ENCODE measurements at regions not wholly inside any gene's neighbourhood (a gene's known extent, or its start where the extent isn't known, plus 50 kb on each side); places are given as distances from the start of the nearest gene placed in this dataset.

- no peaks in the 10 kb centered on the region for H3K36me3 ChIP-seq (ENCODE audit: insufficient read depth, low read length)
- no peak overlapping the region for H2AFZ ChIP-seq (ENCODE audit: low read length)
- POLR2A ChIA-PET = no interaction called here
- no peak overlapping the region for H3K4me2 ChIP-seq (ENCODE audit: low read length)
- TF ChIP-seq EZH2phosphoT487 (IDR thresholded peaks at IDR 0.05; ENCODE audit: borderline replicate concordance, low read depth, low read length) = no peak
- no peak for TF ChIP-seq CTCF (conservative IDR thresholded peaks at IDR 0.05; ENCODE audit: low read length)
- H3K9me3 ChIP-seq (ENCODE audit: low read length) = no peaks in the 10 kb centered on the region
- no peak overlapping the region for H3K4me3 ChIP-seq (ENCODE audit: low read depth, low read length, poor library complexity, severe bottlenecking)
- no peaks in the 10 kb centered on the region for H4K20me1 ChIP-seq (ENCODE audit: insufficient read depth, low read length)
- no peak overlapping the region for H3K27ac ChIP-seq (ENCODE audit: low read depth, low read length, poor library complexity, severe bottlenecking)
- no peaks in the 10 kb centered on the region for H3K79me2 ChIP-seq (ENCODE audit: insufficient read depth, low read depth, low read length)
- no peaks in the 10 kb centered on the region for H3K4me1 ChIP-seq (ENCODE audit: insufficient read depth, low read length, poor library complexity, severe bottlenecking)
- CTCF ChIA-PET (ENCODE audit: unreplicated experiment) = interaction anchor here (0.6 kb wide), 1 partner anchor 232 kb away, joined by 3 read pairs; no protein-coding TSS in a partner anchor
- no peak for DNase-seq (ENCODE audit: low spot score)
- no peaks in the 10 kb centered on the region for H3K9me2 ChIP-seq (ENCODE audit: insufficient read depth, low read length)
- intact Hi-C loops (cut with micrococcal nuclease; ENCODE audit: unreplicated experiment) = no loop called here
- BruUV-seq (replicated peaks) = no TSS peak
Measured at GRCh38 chr9:87140605-87141109, 193.4 kb upstream of the GAS1 start.

- BruUV-seq (replicated peaks) = no TSS peak
- POLR2A ChIA-PET = no interaction called here
- Histone ChIP-seq H3K4me1 (ENCODE audit: insufficient read depth, low read length, poor library complexity, severe bottlenecking) (no peaks in the 10 kb centered on the region), H3K4me3 (ENCODE audit: low read depth, low read length, poor library complexity, severe bottlenecking) (no peak overlapping the region), H3K79me2 (ENCODE audit: insufficient read depth, low read depth, low read length) (no peaks in the 10 kb centered on the region), H3K36me3 (ENCODE audit: insufficient read depth, low read length) (no peaks in the 10 kb centered on the region), H3K9me3 (ENCODE audit: low read length) (no peaks in the 10 kb centered on the region), H2AFZ (ENCODE audit: low read length) (no peak overlapping the region), H3K27ac (ENCODE audit: low read depth, low read length, poor library complexity, severe bottlenecking) (no peak overlapping the region), H4K20me1 (ENCODE audit: insufficient read depth, low read length) (no peaks in the 10 kb centered on the region), H3K9me2 (ENCODE audit: insufficient read depth, low read length) (no peaks in the 10 kb centered on the region), H3K4me2 (ENCODE audit: low read length) (no peak overlapping the region)
- CTCF ChIA-PET (ENCODE audit: unreplicated experiment) = no interaction called here
- TF ChIP-seq CTCF (conservative IDR thresholded peaks at IDR 0.05; ENCODE audit: low read length) = no peak
- TF ChIP-seq EZH2phosphoT487 (IDR thresholded peaks at IDR 0.05; ENCODE audit: borderline replicate concordance, low read depth, low read length) = no peak
- intact Hi-C loops (cut with micrococcal nuclease; ENCODE audit: unreplicated experiment) = no loop called here
- no peak for DNase-seq (ENCODE audit: low spot score)
Measured at GRCh38 chr9:87141124-87141523, 193.8 kb upstream of the GAS1 start.

- H2AFZ ChIP-seq (ENCODE audit: low read length) = no peak overlapping the region
- no peaks in the 10 kb centered on the region for H3K79me2 ChIP-seq (ENCODE audit: insufficient read depth, low read depth, low read length)
- ChIA-PET CTCF (ENCODE audit: unreplicated experiment) (no interaction called here), POLR2A (interaction anchor here (0.6 kb wide), 2 partner anchors 31 to 702 kb away, joined by 3 read pairs; no protein-coding TSS in a partner anchor)
- H3K4me1 ChIP-seq (ENCODE audit: insufficient read depth, low read length, poor library complexity, severe bottlenecking) = no peaks in the 10 kb centered on the region
- no peak overlapping the region for H3K27ac ChIP-seq (ENCODE audit: low read depth, low read length, poor library complexity, severe bottlenecking)
- DNase-seq (ENCODE audit: low spot score) = no peak
- TF ChIP-seq EZH2phosphoT487 (IDR thresholded peaks at IDR 0.05; ENCODE audit: borderline replicate concordance, low read depth, low read length) (no peak), CTCF (conservative IDR thresholded peaks at IDR 0.05; ENCODE audit: low read length) (no peak)
- H3K9me2 ChIP-seq (ENCODE audit: insufficient read depth, low read length) = no peaks in the 10 kb centered on the region
- intact Hi-C loops (cut with micrococcal nuclease; ENCODE audit: unreplicated experiment) = no loop called here
- H3K4me2 ChIP-seq (ENCODE audit: low read length) = no peak overlapping the region
- no peaks in the 10 kb centered on the region for H3K9me3 ChIP-seq (ENCODE audit: low read length)
- no peaks in the 10 kb centered on the region for H3K36me3 ChIP-seq (ENCODE audit: insufficient read depth, low read length)
- H4K20me1 ChIP-seq (ENCODE audit: insufficient read depth, low read length) = no peaks in the 10 kb centered on the region
- no TSS peak for BruUV-seq (replicated peaks)
- H3K4me3 ChIP-seq (ENCODE audit: low read depth, low read length, poor library complexity, severe bottlenecking) = no peak overlapping the region
Measured at GRCh38 chr9:87146933-87147332, 199.6 kb upstream of the GAS1 start.

All from OCI-LY7 (cell line).